ENCODE measurements at regions not wholly inside any gene's neighbourhood (a gene's known extent, or its start where the extent isn't known, plus 50 kb on each side); places are given as distances from the start of the nearest gene placed in this dataset.

DNA sequence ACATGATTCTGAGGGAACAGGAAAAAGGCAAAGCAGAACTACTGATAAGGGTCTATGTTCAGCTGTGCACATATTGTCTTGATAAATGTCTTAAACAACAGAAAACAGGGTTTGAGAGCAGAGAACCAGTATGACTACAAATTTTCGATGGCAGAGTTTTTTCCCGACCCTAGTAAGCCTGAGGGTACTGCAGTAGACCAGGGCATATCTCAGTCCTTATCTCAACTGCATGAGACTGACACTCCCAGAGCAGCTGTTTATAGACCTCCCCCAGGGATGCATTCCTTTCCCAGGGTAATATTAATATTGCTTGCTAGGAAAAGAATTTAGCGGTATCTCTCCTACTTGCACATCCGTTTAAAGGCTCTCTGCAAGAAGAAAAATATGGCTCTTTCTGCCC, 1176.8 kb upstream of the ADGRB3 start:
- TF ChIP-seq CTCF (conservative IDR thresholded peaks at IDR 0.05; ENCODE audit: low read depth, low read length), result no peak
- Histone ChIP-seq H3K4me2 (no peak overlapping the region), H3K36me3 (ENCODE audit: insufficient read depth) (no peaks in the 10 kb centered on the region; the same call in 1 of the 2 replicates), H3K4me3 (IDR thresholded peaks at IDR 0.05; ENCODE audit: insufficient read depth, low read depth, low read length) (no peak overlapping the region), H3K27ac (no peak overlapping the region), H3K4me1 (ENCODE audit: low read depth, poor library complexity, severe bottlenecking) (no peaks in the 10 kb centered on the region), H3K79me2 (ENCODE audit: insufficient read depth, low read depth) (no peaks in the 10 kb centered on the region), H4K20me1 (ENCODE audit: insufficient read depth) (no peaks in the 10 kb centered on the region), H2AFZ (ENCODE audit: low read depth) (no peak overlapping the region), H3K9ac (no peak overlapping the region), H3K27me3 (ENCODE audit: insufficient read depth, low read depth) (no peaks in the 10 kb centered on the region)

- no peaks in the 10 kb centered on the region for H3K79me2 ChIP-seq (ENCODE audit: insufficient read depth, low read depth)
- no peak for TF ChIP-seq CTCF (conservative IDR thresholded peaks at IDR 0.05; ENCODE audit: low read depth, low read length)
- no peak overlapping the region for H2AFZ ChIP-seq (ENCODE audit: low read depth)
- no peak overlapping the region for H3K4me2 ChIP-seq
- H3K9ac ChIP-seq, result no peak overlapping the region
- H3K27ac ChIP-seq, result no peak overlapping the region
- H4K20me1 ChIP-seq (ENCODE audit: insufficient read depth), result no peaks in the 10 kb centered on the region
- H3K4me1 ChIP-seq (ENCODE audit: low read depth, poor library complexity, severe bottlenecking), result no peaks in the 10 kb centered on the region
- H3K27me3 ChIP-seq (ENCODE audit: insufficient read depth, low read depth), result no peaks in the 10 kb centered on the region
- no peaks in the 10 kb centered on the region; the same call in 1 of the 2 replicates for H3K36me3 ChIP-seq (ENCODE audit: insufficient read depth)
- no peak overlapping the region for H3K4me3 ChIP-seq (IDR thresholded peaks at IDR 0.05; ENCODE audit: insufficient read depth, low read depth, low read length)
Measured at GRCh38 chr6:67451874-67452273, 1183.2 kb upstream of the ADGRB3 start.

- Histone ChIP-seq H3K27me3 (ENCODE audit: insufficient read depth, low read depth) (no peaks in the 10 kb centered on the region), H3K9ac (no peak overlapping the region), H4K20me1 (ENCODE audit: insufficient read depth) (no peaks in the 10 kb centered on the region), H3K4me2 (no peak overlapping the region), H3K36me3 (ENCODE audit: insufficient read depth) (no peaks in the 10 kb centered on the region; the same call in 1 of the 2 replicates), H3K79me2 (ENCODE audit: insufficient read depth, low read depth) (no peaks in the 10 kb centered on the region), H3K27ac (no peak overlapping the region), H3K4me1 (ENCODE audit: low read depth, poor library complexity, severe bottlenecking) (no peaks in the 10 kb centered on the region), H3K4me3 (IDR thresholded peaks at IDR 0.05; ENCODE audit: insufficient read depth, low read depth, low read length) (no peak overlapping the region), H2AFZ (ENCODE audit: low read depth) (no peak overlapping the region)
- TF ChIP-seq CTCF (conservative IDR thresholded peaks at IDR 0.05; ENCODE audit: low read depth, low read length), result no peak
Measured at GRCh38 chr6:67450641-67451040, 1184.4 kb upstream of the ADGRB3 start.

- no peak overlapping the region for H2AFZ ChIP-seq (ENCODE audit: low read depth)
Measured at GRCh38 chr6:67449602-67450001, 1185.5 kb upstream of the ADGRB3 start.

More at GRCh38 chr6:67449602-67450001, 1185.5 kb upstream of the ADGRB3 start:
- no peaks in the 10 kb centered on the region for H3K79me2 ChIP-seq (ENCODE audit: insufficient read depth, low read depth)
- no peak overlapping the region for H3K4me3 ChIP-seq (IDR thresholded peaks at IDR 0.05; ENCODE audit: insufficient read depth, low read depth, low read length)
- no peak overlapping the region for H3K27ac ChIP-seq
- TF ChIP-seq CTCF (conservative IDR thresholded peaks at IDR 0.05; ENCODE audit: low read depth, low read length), result no peak
- no peaks in the 10 kb centered on the region for H3K36me3 ChIP-seq (ENCODE audit: insufficient read depth)
- H4K20me1 ChIP-seq (ENCODE audit: insufficient read depth), result no peaks in the 10 kb centered on the region
- no peak overlapping the region for H3K9ac ChIP-seq
- H3K27me3 ChIP-seq (ENCODE audit: insufficient read depth, low read depth), result no peaks in the 10 kb centered on the region
- no peaks in the 10 kb centered on the region for H3K4me1 ChIP-seq (ENCODE audit: low read depth, poor library complexity, severe bottlenecking)
- no peak overlapping the region for H3K4me2 ChIP-seq
